Sigmoid colon (tissue), 6 donors: ENCODE measurements at regions not wholly inside any gene's neighbourhood (a gene's known extent, or its start where the extent isn't known, plus 50 kb on each side); places are given as distances from the start of the nearest gene placed in this dataset.
"Not testable (repeated sequence)": the region's sequence is repeated elsewhere in the genome, so short reads cannot be mapped to it uniquely, and the experiment has no call there.

Experiments used
- DNase-seq: peaks from one replicate; pipeline ENCODE4 v3.0.0-alpha.2; 2019
- H3K27ac ChIP-seq, 4 donors: fragments of 200-600 bp; sonication (generic); one replicate each; pipeline ENCODE4 v1.5.1; 2016 to 2019; ENCODE audit warnings: mild to moderate bottlenecking in 1 of 4
- H3K27me3 ChIP-seq, 3 donors: fragments of 200-600 bp; sonication (generic); one replicate each; pipeline ENCODE4 v1.5.1; 2019; ENCODE audit warnings: mild to moderate bottlenecking in 1 of 3
- H3K36me3 ChIP-seq, 4 donors: fragments of 200-600 bp; sonication (generic); one replicate each; pipeline ENCODE4 v1.5.1; 2016 to 2019
- H3K4me1 ChIP-seq, 4 donors: fragments of 200-600 bp; sonication (generic); one replicate each; pipeline ENCODE4 v1.5.1; 2017 to 2019
- H3K4me3 ChIP-seq, 4 donors: fragments of 200-600 bp; sonication (generic); one replicate each; pipeline ENCODE4 v1.5.1; 2017 to 2019; ENCODE audit warnings: mild to moderate bottlenecking in 2 of 4, moderate library complexity in 1 of 4
- H3K9me3 ChIP-seq, 4 donors: fragments of 200-600 bp in 3 of 4; sonication (generic) in 3 of 4; one replicate each; pipeline versions ENCODE4 v1.5.1 to v1.6.1; 2013 to 2019
- CTCF ChIP-seq, 4 experiments: fragments of 450-650 bp in 3 of 4; fragments of 200-600 bp in 1 of 4; IDR thresholded peaks; one replicate each; pipeline ENCODE4 v1.5.1; 2016 to 2019; ENCODE audit warnings: antibody characterized with exemption in 4 of 4, mild to moderate bottlenecking in 3 of 4, moderate library complexity in 2 of 4
- EP300 ChIP-seq, 4 donors: sonication (generic); formaldehyde crosslinking; IDR thresholded peaks; one replicate each; pipeline ENCODE4 v1.6.1; 2017; ENCODE audit warnings: antibody characterized with exemption in 4 of 4
- POLR2A ChIP-seq, 2 donors: fragments of 450-650 bp; IDR thresholded peaks; one replicate each; pipeline ENCODE4 v1.6.1; 2016; ENCODE audit warnings: antibody characterized with exemption in 2 of 2, mild to moderate bottlenecking in 2 of 2, moderate library complexity in 2 of 2
- POLR2AphosphoS5 ChIP-seq, 4 donors: sonication (generic); formaldehyde crosslinking; IDR thresholded peaks; one replicate each; pipeline ENCODE4 v1.6.1; 2017; ENCODE audit warnings: antibody characterized with exemption in 4 of 4
- WGBS, 2 donors: extraction: QIAGEN DNeasy Blood & Tissue Kit; methylation state at CpG; one replicate each; pipeline ENCODE4 v1.1.7; 2013; 5-methylcytosine and 5-hydroxymethylcytosine counted together
- intact Hi-C: fragments of 100-400 bp; cut with DNase I; formaldehyde crosslinking; loops from one replicate; pipeline ENCODE4 v1.15.1; 2023
- donor health status: healthy with polysubstance abuse.
- donor health status: healthy.

GRCh38 chr14:105767315-105767714, 240.9 kb downstream of the TMEM121 start:
- no peak for TF ChIP-seq EP300 (IDR thresholded peaks at IDR 0.05)
- no peak for TF ChIP-seq CTCF (IDR thresholded peaks at IDR 0.05)
- no peak for TF ChIP-seq POLR2A (IDR thresholded peaks at IDR 0.05)
- TF ChIP-seq POLR2AphosphoS5 (IDR thresholded peaks at IDR 0.05): no peak
- 75 to 86% methylated on average over 7 of the region's 7 CpGs for WGBS, 2 donors

GRCh38 chr14:105768039-105768438, 241.7 kb downstream of the TMEM121 start:
- intact Hi-C loops, H3K36me3 ChIP-seq, H3K4me1 ChIP-seq, H3K4me3 ChIP-seq, H3K9me3 ChIP-seq, H3K27ac ChIP-seq, DNase-seq, H3K27me3 ChIP-seq: not testable (repeated sequence)
- WGBS, 2 donors: 82% methylated on average over 15 of the region's 17 CpGs

More at GRCh38 chr14:105767315-105767714, 240.9 kb downstream of the TMEM121 start:
- DNase-seq: peak; percentile 49
- no peak overlapping the region for H3K4me3 ChIP-seq
- H3K27ac ChIP-seq: no peak overlapping the region
- intact Hi-C loops: no loop called here
- no peaks in the 10 kb centered on the region for H3K36me3 ChIP-seq
- H3K4me1 ChIP-seq: peaks cover 0 to 6% (median 2%) of the 10 kb centered on the region in 4 donors
- no peaks in the 10 kb centered on the region for H3K27me3 ChIP-seq
- H3K9me3 ChIP-seq: no peaks in the 10 kb centered on the region

- H3K27ac ChIP-seq, H3K27me3 ChIP-seq, H3K36me3 ChIP-seq, H3K4me1 ChIP-seq, H3K4me3 ChIP-seq, H3K9me3 ChIP-seq, intact Hi-C loops: not testable (repeated sequence)
- DNase-seq: peak; percentile 32
- WGBS, 2 donors: 89 to 92% methylated on average over 33 to 35 of the region's 35 CpGs
Observed at GRCh38 chr14:105769061-105769730, 242.8 kb downstream of the TMEM121 start.

GRCh38 chr14:105770619-105771216, 244.3 kb downstream of the TMEM121 start:
- H3K4me3 ChIP-seq, H3K36me3 ChIP-seq, intact Hi-C loops, H3K27me3 ChIP-seq, H3K4me1 ChIP-seq, H3K9me3 ChIP-seq, H3K27ac ChIP-seq: not testable (repeated sequence)
- 73 to 89% methylated on average over 14 of the region's 14 CpGs for WGBS, 2 donors
- DNase-seq: peak; percentile 46

- H3K9me3 ChIP-seq, H3K27me3 ChIP-seq, DNase-seq, H3K4me3 ChIP-seq, intact Hi-C loops, H3K27ac ChIP-seq, H3K4me1 ChIP-seq, H3K36me3 ChIP-seq: not testable (repeated sequence)
- WGBS, 2 donors: 76 to 92% methylated on average over 28 to 30 of the region's 35 CpGs
Observed at GRCh38 chr14:105771261-105772226, 245.2 kb downstream of the TMEM121 start.

GRCh38 chr14:105772710-105773250, 246.4 kb downstream of the TMEM121 start:
- intact Hi-C loops: not testable (repeated sequence)
- 39 to 80% methylated on average over 11 of the region's 11 CpGs for WGBS, 2 donors

GRCh38 chr14:105773584-105773983, 247.2 kb downstream of the TMEM121 start:
- intact Hi-C loops: no loop called here
- WGBS, 2 donors: 12 to 52% methylated on average over 3 of the region's 3 CpGs
- Histone ChIP-seq H3K36me3 (no peaks in the 10 kb centered on the region), H3K4me3 (no peak overlapping the region), H3K27ac (no peak overlapping the region), H3K4me1 (no peaks in the 10 kb centered on the region), H3K9me3 (peaks cover 0 to 2% (median 0%) of the 10 kb centered on the region in 4 donors), H3K27me3 (no peaks in the 10 kb centered on the region)
- TF ChIP-seq POLR2AphosphoS5 (IDR thresholded peaks at IDR 0.05): no peak
- TF ChIP-seq POLR2A (IDR thresholded peaks at IDR 0.05): no peak
- no peak for TF ChIP-seq EP300 (IDR thresholded peaks at IDR 0.05)
- TF ChIP-seq CTCF (IDR thresholded peaks at IDR 0.05): no peak
- DNase-seq: no peak

More at GRCh38 chr14:105772710-105773250, 246.4 kb downstream of the TMEM121 start:
- not testable (repeated sequence) for H3K4me1 ChIP-seq, H3K9me3 ChIP-seq, DNase-seq, H3K27me3 ChIP-seq, H3K27ac ChIP-seq, H3K36me3 ChIP-seq, H3K4me3 ChIP-seq
